ENCODE measurements at regions not wholly inside any gene's neighbourhood (a gene's known extent, or its start where the extent isn't known, plus 50 kb on each side); places are given as distances from the start of the nearest gene placed in this dataset.

GRCh38 chr20:60298647-60299046 is 340.4 kb downstream of the CDH26 start:
- no peaks in the 10 kb centered on the region for H3K36me3 ChIP-seq (ENCODE audit: low read depth)
- ATAC-seq (no peak), DNase-seq (no peak)
- TF ChIP-seq, protein P1, sequence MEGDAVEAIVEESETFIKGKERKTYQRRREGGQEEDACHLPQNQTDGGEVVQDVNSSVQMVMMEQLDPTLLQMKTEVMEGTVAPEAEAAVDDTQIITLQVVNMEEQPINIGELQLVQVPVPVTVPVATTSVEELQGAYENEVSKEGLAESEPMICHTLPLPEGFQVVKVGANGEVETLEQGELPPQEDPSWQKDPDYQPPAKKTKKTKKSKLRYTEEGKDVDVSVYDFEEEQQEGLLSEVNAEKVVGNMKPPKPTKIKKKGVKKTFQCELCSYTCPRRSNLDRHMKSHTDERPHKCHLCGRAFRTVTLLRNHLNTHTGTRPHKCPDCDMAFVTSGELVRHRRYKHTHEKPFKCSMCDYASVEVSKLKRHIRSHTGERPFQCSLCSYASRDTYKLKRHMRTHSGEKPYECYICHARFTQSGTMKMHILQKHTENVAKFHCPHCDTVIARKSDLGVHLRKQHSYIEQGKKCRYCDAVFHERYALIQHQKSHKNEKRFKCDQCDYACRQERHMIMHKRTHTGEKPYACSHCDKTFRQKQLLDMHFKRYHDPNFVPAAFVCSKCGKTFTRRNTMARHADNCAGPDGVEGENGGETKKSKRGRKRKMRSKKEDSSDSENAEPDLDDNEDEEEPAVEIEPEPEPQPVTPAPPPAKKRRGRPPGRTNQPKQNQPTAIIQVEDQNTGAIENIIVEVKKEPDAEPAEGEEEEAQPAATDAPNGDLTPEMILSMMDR (IDR thresholded peaks at IDR 0.05), result no peak
- H3K9me3 ChIP-seq, result no peaks in the 10 kb centered on the region
- intact Hi-C loops (cut with DNase I, micrococcal nuclease), result no loop called here
- H3K4me1 ChIP-seq (ENCODE audit: low read depth), result no peaks in the 10 kb centered on the region
- H3K4me3 ChIP-seq, result no peak overlapping the region

GRCh38 chr20:60299951-60300350 is 341.7 kb downstream of the CDH26 start:
- TF ChIP-seq, protein P1 (IDR thresholded peaks at IDR 0.05), result no peak
- no peak for DNase-seq
- Histone ChIP-seq H3K36me3 (ENCODE audit: low read depth) (no peaks in the 10 kb centered on the region), H3K9me3 (no peaks in the 10 kb centered on the region), H3K4me3 (no peak overlapping the region), H3K4me1 (ENCODE audit: low read depth) (no peaks in the 10 kb centered on the region)
- ATAC-seq, result peak; percentile 54
- intact Hi-C loops (cut with DNase I, micrococcal nuclease), result no loop called here

GRCh38 chr20:60300374-60300773 is 342.2 kb downstream of the CDH26 start:
- Histone ChIP-seq H3K4me1 (ENCODE audit: low read depth) (no peaks in the 10 kb centered on the region), H3K4me3 (no peak overlapping the region), H3K9me3 (no peaks in the 10 kb centered on the region), H3K36me3 (ENCODE audit: low read depth) (no peaks in the 10 kb centered on the region)
- intact Hi-C loops (cut with DNase I, micrococcal nuclease), result no loop called here
- DNase-seq (no peak), ATAC-seq (peak; percentile 47)
- TF ChIP-seq, protein P1 (IDR thresholded peaks at IDR 0.05), result no peak

DNA sequence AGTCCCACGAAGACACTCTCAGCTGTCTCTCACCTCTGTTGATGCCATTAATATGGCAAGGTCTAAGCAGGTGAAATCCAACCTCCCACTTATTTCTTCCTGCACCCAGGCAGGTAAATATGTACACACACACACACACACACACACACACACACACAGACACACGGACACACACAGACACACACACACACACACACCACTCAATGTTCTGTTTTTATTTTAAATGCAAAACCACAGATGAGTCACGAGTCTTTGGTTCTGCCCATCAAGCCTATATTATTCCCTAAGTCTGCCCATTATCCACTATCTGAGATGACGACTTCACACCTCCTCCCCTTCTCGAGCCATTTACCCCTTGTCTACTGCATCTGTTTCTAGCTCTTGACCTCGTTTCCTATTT is 344.7 kb downstream of the CDH26 start:
- no peak for ATAC-seq
- H3K4me1 ChIP-seq (ENCODE audit: low read depth), result no peaks in the 10 kb centered on the region
- no peak for DNase-seq
- no peaks in the 10 kb centered on the region for H3K36me3 ChIP-seq (ENCODE audit: low read depth)
- TF ChIP-seq, protein P1 (IDR thresholded peaks at IDR 0.05), result no peak
- no peaks in the 10 kb centered on the region for H3K9me3 ChIP-seq
- intact Hi-C loops (cut with DNase I, micrococcal nuclease), result no loop called here
- no peak overlapping the region for H3K4me3 ChIP-seq

GRCh38 chr20:60304026-60304590 is 345.9 kb downstream of the CDH26 start:
- Histone ChIP-seq H3K9me3 (no peaks in the 10 kb centered on the region), H3K36me3 (ENCODE audit: low read depth) (no peaks in the 10 kb centered on the region), H3K4me1 (ENCODE audit: low read depth) (no peaks in the 10 kb centered on the region), H3K4me3 (no peak overlapping the region)
- TF ChIP-seq, protein P1 (IDR thresholded peaks at IDR 0.05), result no peak
- DNase-seq, result no peak
- intact Hi-C loops (cut with DNase I, micrococcal nuclease), result no loop called here
- ATAC-seq, result no peak

GRCh38 chr20:60304931-60305330 is 346.7 kb downstream of the CDH26 start:
- intact Hi-C loops (cut with DNase I, micrococcal nuclease), result no loop called here
- H3K36me3 ChIP-seq (ENCODE audit: low read depth), result no peaks in the 10 kb centered on the region
- H3K4me3 ChIP-seq, result no peak overlapping the region
- no peak for ATAC-seq
- H3K9me3 ChIP-seq, result no peaks in the 10 kb centered on the region
- no peaks in the 10 kb centered on the region for H3K4me1 ChIP-seq (ENCODE audit: low read depth)
- TF ChIP-seq, protein P1 (IDR thresholded peaks at IDR 0.05), result no peak
- DNase-seq, result no peak
